Loucy (cell line): ENCODE measurements at regions not wholly inside any gene's neighbourhood (a gene's known extent, or its start where the extent isn't known, plus 50 kb on each side); places are given as distances from the start of the nearest gene placed in this dataset.

Experiments
- H2AFZ ChIP-seq: fragments of 200-600 bp; sonication (generic); 2 replicates; pipeline ENCODE4 v1.6.0; 2016; ENCODE audit warnings: antibody characterized with exemption, mild to moderate bottlenecking, low read length, moderate library complexity
- H3F3A ChIP-seq: fragments of 200-600 bp; 2 replicates; pipeline ENCODE4 v1.6.0; 2016; ENCODE audit warnings: antibody characterized with exemption, low read depth, mild to moderate bottlenecking
- H3K27me3 ChIP-seq: fragments of 200-600 bp; sonication (generic); 2 replicates; pipeline ENCODE4 v1.6.1; 2014; ENCODE audit warnings: low read length, mild to moderate bottlenecking; ENCODE audit not compliant: insufficient read depth, poor library complexity, severe bottlenecking
- H3K36me3 ChIP-seq: fragments of 200-600 bp; sonication (generic); 2 replicates; pipeline ENCODE4 v1.6.1; 2016; ENCODE audit warnings: low read length; ENCODE audit not compliant: insufficient read depth
- H3K4me1 ChIP-seq: fragments of 200-600 bp; sonication (generic); 2 replicates; pipeline ENCODE4 v1.5.1; 2014; ENCODE audit warnings: low read length, mild to moderate bottlenecking; ENCODE audit not compliant: insufficient read depth, poor library complexity, severe bottlenecking
- H3K4me2 ChIP-seq: fragments of 200-600 bp; sonication (generic); 2 replicates; pipeline ENCODE4 v1.6.0; 2014; ENCODE audit warnings: antibody characterized with exemption, low read length, low read depth, mild to moderate bottlenecking; ENCODE audit not compliant: poor library complexity, severe bottlenecking
- H3K4me3 ChIP-seq: fragments of 200-600 bp; sonication (generic); 2 replicates; pipeline ENCODE4 v1.5.1; 2014; ENCODE audit warnings: low read length, mild to moderate bottlenecking, mixed read lengths; ENCODE audit not compliant: poor library complexity, severe bottlenecking
- H3K79me2 ChIP-seq: fragments of 200-600 bp; sonication (generic); 2 replicates; pipeline ENCODE4 v1.6.1; 2014; ENCODE audit warnings: low read length; ENCODE audit not compliant: insufficient read depth
- H3K9ac ChIP-seq: fragments of 200-600 bp; sonication (generic); 2 replicates; pipeline ENCODE4 v1.6.0; 2014; ENCODE audit warnings: mild to moderate bottlenecking, low read depth, low read length, moderate library complexity; ENCODE audit not compliant: poor library complexity, severe bottlenecking
- H3K9me2 ChIP-seq: fragments of 200-600 bp; sonication (generic); replicated peaks from 2 replicates; pipeline ENCODE4 v1.6.1; 2016; ENCODE audit warnings: low read depth, low read length, mixed read lengths
- H3K9me3 ChIP-seq: fragments of 200-600 bp; sonication (generic); 2 replicates; pipeline ENCODE4 v1.6.1; 2014; ENCODE audit warnings: mild to moderate bottlenecking, antibody characterized with exemption, low read length, low read depth; ENCODE audit not compliant: insufficient read depth
- H4K20me1 ChIP-seq: fragments of 200-600 bp; sonication (generic); 2 replicates; pipeline ENCODE4 v1.6.0; 2014; ENCODE audit warnings: antibody characterized with exemption, low read length, mild to moderate bottlenecking; ENCODE audit not compliant: insufficient read depth, poor library complexity, severe bottlenecking
- CTCF ChIP-seq: fragments of 200-600 bp; sonication (generic); conservative IDR thresholded peaks from 2 replicates; pipeline ENCODE4 v1.5.1; 2014; ENCODE audit warnings: mild to moderate bottlenecking, antibody characterized with exemption, low read length
- EZH2phosphoT487 ChIP-seq: fragments of 200-600 bp; IDR thresholded peaks from 2 replicates; pipeline ENCODE4 v1.6.1; 2018; ENCODE audit warnings: antibody characterized with exemption, mild to moderate bottlenecking, moderate library complexity, borderline replicate concordance

DNA sequence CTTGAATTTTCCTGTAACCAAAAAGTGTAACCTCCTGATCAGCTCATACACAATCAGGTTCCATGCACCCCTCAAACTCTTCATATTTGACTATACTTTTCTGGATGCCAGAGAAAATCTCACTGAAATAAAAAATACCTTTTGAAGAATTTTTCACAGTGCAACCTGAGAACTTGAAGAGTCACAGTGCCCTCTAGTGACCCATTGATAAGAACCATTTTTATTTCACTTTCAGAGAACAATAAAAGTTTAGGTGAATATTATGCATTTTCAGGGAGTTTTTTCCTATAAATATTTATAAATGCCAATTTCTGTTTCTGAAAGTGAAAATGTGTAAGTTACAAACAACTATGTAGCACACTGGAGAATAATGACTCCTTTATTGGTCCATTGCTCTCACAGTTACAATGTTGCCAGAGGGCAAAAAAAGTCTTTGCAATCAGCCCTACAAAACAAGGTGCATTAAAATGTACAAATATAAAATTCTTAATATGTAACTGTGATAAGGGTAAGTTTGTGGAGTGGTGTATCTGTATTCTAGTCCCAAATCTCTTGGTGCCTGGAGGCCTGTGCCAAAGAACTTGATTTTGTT, 153.6 kb upstream of the INTU start:
- H3K79me2 ChIP-seq, result no peaks in the 10 kb centered on the region
- TF ChIP-seq EZH2phosphoT487, result no peak
- peak; percentile 68 for TF ChIP-seq CTCF
- H2AFZ ChIP-seq, result no peak overlapping the region
- no peak overlapping the region for H3K4me3 ChIP-seq
- H3K9me3 ChIP-seq, result no peaks in the 10 kb centered on the region
- no peaks in the 10 kb centered on the region for H3K4me1 ChIP-seq
- no peaks in the 10 kb centered on the region for H3K27me3 ChIP-seq
- H4K20me1 ChIP-seq, result no peaks in the 10 kb centered on the region
- H3K36me3 ChIP-seq, result no peaks in the 10 kb centered on the region
- H3F3A ChIP-seq, result no peaks in the 10 kb centered on the region
- no peak overlapping the region for H3K4me2 ChIP-seq
- H3K9ac ChIP-seq, result no peak overlapping the region
- no peaks in the 10 kb centered on the region for H3K9me2 ChIP-seq

DNA sequence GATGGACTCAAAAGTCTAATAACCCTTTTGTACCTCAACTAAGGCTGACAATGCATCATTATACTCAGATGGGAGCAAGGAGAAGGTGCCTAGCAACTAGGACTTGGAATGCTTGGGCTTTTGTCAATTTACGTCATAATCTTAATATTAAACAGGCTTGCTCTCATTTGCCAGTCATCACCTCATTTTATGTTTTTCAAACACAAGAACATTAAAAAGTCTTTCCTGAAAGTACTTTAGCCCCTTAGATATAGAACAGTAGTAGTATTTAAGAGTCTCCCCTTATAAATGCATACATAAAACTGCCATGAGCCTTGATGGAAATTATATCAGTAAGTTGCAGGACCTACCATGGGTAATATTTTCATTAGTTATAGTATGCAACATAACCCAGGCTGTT, 150.7 kb upstream of the INTU start:
- no peaks in the 10 kb centered on the region for H3K79me2 ChIP-seq
- TF ChIP-seq EZH2phosphoT487 (no peak), CTCF (no peak)
- no peak overlapping the region for H3K4me2 ChIP-seq
- H3K4me3 ChIP-seq, result no peak overlapping the region
- no peak overlapping the region for H2AFZ ChIP-seq
- no peaks in the 10 kb centered on the region for H3K27me3 ChIP-seq
- H3K36me3 ChIP-seq, result no peaks in the 10 kb centered on the region
- H4K20me1 ChIP-seq, result no peaks in the 10 kb centered on the region
- no peaks in the 10 kb centered on the region for H3K4me1 ChIP-seq
- H3K9me2 ChIP-seq, result no peaks in the 10 kb centered on the region
- no peaks in the 10 kb centered on the region for H3F3A ChIP-seq
- no peaks in the 10 kb centered on the region for H3K9me3 ChIP-seq
- H3K9ac ChIP-seq, result no peak overlapping the region

DNA sequence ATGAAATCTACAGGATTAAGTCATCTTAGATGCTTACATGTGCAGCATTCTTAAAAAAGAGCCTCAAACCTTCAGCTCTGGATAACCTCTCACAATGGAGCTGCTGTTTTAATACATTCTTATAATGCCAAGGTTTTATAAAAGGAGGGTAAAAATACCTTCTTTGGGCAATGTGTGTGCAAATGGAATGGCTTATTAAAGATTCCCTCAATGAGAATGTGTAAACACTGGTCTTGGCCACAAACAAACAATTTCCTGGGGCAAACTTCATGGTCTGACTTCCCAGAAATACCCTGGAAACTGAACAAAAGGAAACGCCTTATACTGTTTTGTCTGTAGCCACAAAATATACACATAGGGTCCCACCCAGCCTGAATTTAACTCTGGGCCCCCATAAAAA, 148.6 kb upstream of the INTU start:
- no peak overlapping the region for H3K4me3 ChIP-seq
- no peak overlapping the region for H3K9ac ChIP-seq
- no peaks in the 10 kb centered on the region for H3K79me2 ChIP-seq
- no peaks in the 10 kb centered on the region for H3K36me3 ChIP-seq
- H2AFZ ChIP-seq, result no peak overlapping the region
- H3K27me3 ChIP-seq, result no peaks in the 10 kb centered on the region
- H3K9me3 ChIP-seq, result no peaks in the 10 kb centered on the region
- H3F3A ChIP-seq, result no peaks in the 10 kb centered on the region
- H3K9me2 ChIP-seq, result no peaks in the 10 kb centered on the region
- H3K4me2 ChIP-seq, result no peak overlapping the region
- H4K20me1 ChIP-seq, result no peaks in the 10 kb centered on the region
- H3K4me1 ChIP-seq, result no peaks in the 10 kb centered on the region
- no peak for TF ChIP-seq CTCF
- TF ChIP-seq EZH2phosphoT487, result no peak
